ENCODE measurements at regions not wholly inside any gene's neighbourhood (a gene's known extent, or its start where the extent isn't known, plus 50 kb on each side); places are given as distances from the start of the nearest gene placed in this dataset.

- DNase-seq: no peak
- Histone ChIP-seq H4K20me1 (ENCODE audit: insufficient read depth) (no peaks in the 10 kb centered on the region), H3F3A (ENCODE audit: insufficient read depth, low read depth) (no peaks in the 10 kb centered on the region), H3K9me2 (ENCODE audit: insufficient read depth) (no peaks in the 10 kb centered on the region), H3K27me3 (ENCODE audit: insufficient read depth, low read depth) (no peaks in the 10 kb centered on the region), H3K36me3 (ENCODE audit: low read depth) (no peaks in the 10 kb centered on the region), H3K79me2 (ENCODE audit: low read depth) (no peaks in the 10 kb centered on the region), H2AFZ (no peak overlapping the region), H3K27ac (no peak overlapping the region), H3K4me2 (no peak overlapping the region), H3K4me1 (replicated peaks; ENCODE audit: insufficient read depth) (peaks cover 20% of the 10 kb centered on the region), H3K4me3 (no peak overlapping the region), H3K9me3 (ENCODE audit: insufficient read depth, low read depth) (no peaks in the 10 kb centered on the region; the same call in 1 of the 2 replicates)
- intact Hi-C loops (cut with micrococcal nuclease; ENCODE audit: unreplicated experiment): no loop called here
- no TSS peak for BruUV-seq (replicated peaks)
- TF ChIP-seq CTCF (conservative IDR thresholded peaks at IDR 0.05) (no peak), EZH2 (IDR thresholded peaks at IDR 0.05; ENCODE audit: low read depth) (no peak)
- CTCF ChIA-PET: no interaction called here
- POLR2A ChIA-PET (ENCODE audit: unreplicated experiment): no interaction called here
Observed at GRCh38 chr13:109496216-109496615, 290.2 kb downstream of the IRS2 start.

DNA sequence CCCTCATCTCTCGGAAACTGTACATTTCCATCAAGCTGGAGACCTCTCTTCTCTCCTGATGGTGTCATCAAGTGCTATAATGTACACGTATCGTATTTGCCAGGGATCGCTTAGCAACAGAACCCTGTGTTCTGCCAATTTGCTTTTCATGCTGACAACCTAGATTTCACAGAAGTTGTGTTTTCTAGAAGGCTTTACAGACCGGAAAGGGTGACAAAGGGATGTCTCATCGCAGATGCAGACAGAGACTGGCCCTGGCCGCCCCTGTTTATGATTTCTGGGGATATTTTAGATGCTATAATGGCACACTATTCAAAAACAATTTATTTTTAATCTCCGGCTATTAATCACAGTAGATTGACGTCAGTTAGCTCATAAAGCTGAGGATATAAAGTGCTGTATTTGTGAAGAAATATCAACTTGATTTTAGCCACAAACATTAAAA, 291.4 kb downstream of the IRS2 start:
- POLR2A ChIA-PET (ENCODE audit: unreplicated experiment): no interaction called here
- no peak overlapping the region for H3K4me2 ChIP-seq
- H3K79me2 ChIP-seq (ENCODE audit: low read depth): no peaks in the 10 kb centered on the region
- H4K20me1 ChIP-seq (ENCODE audit: insufficient read depth): no peaks in the 10 kb centered on the region
- no peaks in the 10 kb centered on the region; the same call in 1 of the 2 replicates for H3K9me3 ChIP-seq (ENCODE audit: insufficient read depth, low read depth)
- no peak overlapping the region for H2AFZ ChIP-seq
- CTCF ChIA-PET: no interaction called here
- intact Hi-C loops (cut with micrococcal nuclease; ENCODE audit: unreplicated experiment): no loop called here
- DNase-seq: no peak
- no TSS peak for BruUV-seq (replicated peaks)
- no peaks in the 10 kb centered on the region for H3K9me2 ChIP-seq (ENCODE audit: insufficient read depth)
- TF ChIP-seq CTCF (conservative IDR thresholded peaks at IDR 0.05) (no peak), EZH2 (IDR thresholded peaks at IDR 0.05; ENCODE audit: low read depth) (no peak)
- H3K27me3 ChIP-seq (ENCODE audit: insufficient read depth, low read depth): no peaks in the 10 kb centered on the region
- no peak overlapping the region for H3K4me3 ChIP-seq
- H3K27ac ChIP-seq: no peak overlapping the region
- peaks cover 20% of the 10 kb centered on the region for H3K4me1 ChIP-seq (replicated peaks; ENCODE audit: insufficient read depth)
- H3F3A ChIP-seq (ENCODE audit: insufficient read depth, low read depth): no peaks in the 10 kb centered on the region
- no peaks in the 10 kb centered on the region for H3K36me3 ChIP-seq (ENCODE audit: low read depth)

GRCh38 chr13:109485136-109485794, 301.1 kb downstream of the IRS2 start:
- intact Hi-C loops (cut with micrococcal nuclease; ENCODE audit: unreplicated experiment): no loop called here

More at GRCh38 chr13:109485136-109485794, 301.1 kb downstream of the IRS2 start:
- TF ChIP-seq EZH2 (IDR thresholded peaks at IDR 0.05; ENCODE audit: low read depth): no peak
- no peak for TF ChIP-seq CTCF (conservative IDR thresholded peaks at IDR 0.05)
- Histone ChIP-seq H3K27ac (no peak overlapping the region), H3K4me1 (replicated peaks; ENCODE audit: insufficient read depth) (0 out of 2 replicates have a peak, but pooled peaks cover 4% of the 10 kb centered on the region), H3F3A (ENCODE audit: insufficient read depth, low read depth) (no peaks in the 10 kb centered on the region), H4K20me1 (ENCODE audit: insufficient read depth) (no peaks in the 10 kb centered on the region), H3K9me3 (ENCODE audit: insufficient read depth, low read depth) (no peaks in the 10 kb centered on the region), H3K4me2 (no peak overlapping the region), H2AFZ (no peak overlapping the region), H3K79me2 (ENCODE audit: low read depth) (no peaks in the 10 kb centered on the region), H3K9me2 (ENCODE audit: insufficient read depth) (no peaks in the 10 kb centered on the region), H3K36me3 (ENCODE audit: low read depth) (no peaks in the 10 kb centered on the region), H3K4me3 (no peak overlapping the region), H3K27me3 (ENCODE audit: insufficient read depth, low read depth) (no peaks in the 10 kb centered on the region)
- BruUV-seq (replicated peaks): no TSS peak
- ChIA-PET POLR2A (ENCODE audit: unreplicated experiment) (interaction anchor here (0.6 to 0.7 kb wide), 2 partner anchors 32 to 668 kb away, joined by 4 to 6 read pairs; no protein-coding TSS in a partner anchor), CTCF (no interaction called here)
- DNase-seq: no peak
